Loucy (cell line): ENCODE measurements at regions not wholly inside any gene's neighbourhood (a gene's known extent, or its start where the extent isn't known, plus 50 kb on each side); places are given as distances from the start of the nearest gene placed in this dataset.
"Not testable (repeated sequence)": the region's sequence is repeated elsewhere in the genome, so short reads cannot be mapped to it uniquely, and the experiment has no call there.

ENCODE experiments used
- CTCF ChIP-seq: fragments of 200-600 bp; sonication (generic); conservative IDR thresholded peaks from 2 replicates; pipeline ENCODE4 v1.5.1; 2014; ENCODE audit warnings: mild to moderate bottlenecking, antibody characterized with exemption, low read length
- EZH2phosphoT487 ChIP-seq: fragments of 200-600 bp; IDR thresholded peaks from 2 replicates; pipeline ENCODE4 v1.6.1; 2018; ENCODE audit warnings: antibody characterized with exemption, mild to moderate bottlenecking, moderate library complexity, borderline replicate concordance

- not testable (repeated sequence) for TF ChIP-seq CTCF, EZH2phosphoT487
Observed at GRCh38 chr2:129204581-129204980, 774.9 kb upstream of the RAB6C start.
